ENCODE measurements at regions not wholly inside any gene's neighbourhood (a gene's known extent, or its start where the extent isn't known, plus 50 kb on each side); places are given as distances from the start of the nearest gene placed in this dataset.
"Not testable (repeated sequence)": the region's sequence is repeated elsewhere in the genome, so short reads cannot be mapped to it uniquely, and the experiment has no call there.

DNA sequence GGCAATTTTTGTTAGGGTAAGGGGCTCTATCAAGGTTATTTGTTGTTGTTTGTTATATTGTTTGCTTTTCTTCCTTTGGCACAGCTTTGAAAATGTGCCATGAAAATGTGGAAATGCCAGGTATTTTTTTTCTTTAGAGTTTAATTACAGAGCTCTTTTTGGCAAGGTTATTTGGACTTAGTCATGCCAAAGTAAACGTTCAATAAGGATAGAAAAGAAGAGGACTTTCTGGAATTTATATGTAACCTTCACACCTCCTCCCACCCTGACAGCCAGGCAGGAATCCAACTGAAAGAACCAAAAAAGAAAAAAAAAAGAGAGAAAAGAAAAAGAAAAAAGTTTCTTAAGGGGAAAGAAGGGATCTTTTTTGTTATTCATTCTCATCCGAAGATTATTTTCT is 217.8 kb downstream of the KITLG start:
- no peak overlapping the region for H3K27ac ChIP-seq (ENCODE audit: low read depth in 2 of 2, low read length in 2 of 2)
- no peak overlapping the region for H3K9ac ChIP-seq (ENCODE audit: low read depth in 1 of 2, low read length in 2 of 2)
- no peaks in the 10 kb centered on the region for H3K4me1 ChIP-seq (ENCODE audit: control insufficient read depth in 2 of 2, insufficient read depth in 2 of 2, low read length in 2 of 2)
- H3K4me3 ChIP-seq (ENCODE audit: low read length in 2 of 2): no peak overlapping the region
- H3K9me3 ChIP-seq (ENCODE audit: control insufficient read depth in 2 of 2, low read length in 2 of 2): no peaks in the 10 kb centered on the region
- H3K27me3 ChIP-seq (ENCODE audit: control insufficient read depth in 2 of 2, insufficient read depth in 2 of 2, low read length in 2 of 2): no peaks in the 10 kb centered on the region
- H3K36me3 ChIP-seq (ENCODE audit: control insufficient read depth in 2 of 2, insufficient read depth in 2 of 2, low read length in 2 of 2): no peaks in the 10 kb centered on the region

DNA sequence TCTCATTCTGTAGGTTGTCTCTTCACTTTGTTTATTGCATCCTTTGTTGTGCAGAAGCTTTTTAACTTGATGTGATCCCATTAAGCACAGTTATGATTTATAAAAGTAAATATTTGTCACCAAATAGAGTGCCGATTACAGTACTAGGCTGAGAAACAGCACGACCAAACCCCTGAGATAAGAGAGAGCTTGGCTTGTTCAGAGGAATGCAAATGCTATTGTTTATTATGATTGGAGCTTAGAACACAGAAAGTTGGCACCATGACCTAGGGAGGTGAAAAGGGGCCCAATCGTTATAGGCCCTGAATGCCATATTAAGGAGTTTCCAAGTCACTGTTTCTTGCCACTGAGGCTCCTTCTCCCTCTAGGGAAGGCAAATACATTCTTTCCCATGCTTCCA is 214.9 kb downstream of the KITLG start:
- Histone ChIP-seq H3K9me3 (ENCODE audit: control insufficient read depth in 2 of 2, low read length in 2 of 2) (no peaks in the 10 kb centered on the region), H3K4me3 (ENCODE audit: low read length in 2 of 2) (no peak overlapping the region), H3K9ac (ENCODE audit: low read depth in 1 of 2, low read length in 2 of 2) (no peak overlapping the region), H3K27ac (ENCODE audit: low read depth in 2 of 2, low read length in 2 of 2) (no peak overlapping the region), H3K27me3 (ENCODE audit: control insufficient read depth in 2 of 2, insufficient read depth in 2 of 2, low read length in 2 of 2) (no peaks in the 10 kb centered on the region), H3K4me1 (ENCODE audit: control insufficient read depth in 2 of 2, insufficient read depth in 2 of 2, low read length in 2 of 2) (no peaks in the 10 kb centered on the region), H3K36me3 (ENCODE audit: control insufficient read depth in 2 of 2, insufficient read depth in 2 of 2, low read length in 2 of 2) (no peaks in the 10 kb centered on the region)

DNA sequence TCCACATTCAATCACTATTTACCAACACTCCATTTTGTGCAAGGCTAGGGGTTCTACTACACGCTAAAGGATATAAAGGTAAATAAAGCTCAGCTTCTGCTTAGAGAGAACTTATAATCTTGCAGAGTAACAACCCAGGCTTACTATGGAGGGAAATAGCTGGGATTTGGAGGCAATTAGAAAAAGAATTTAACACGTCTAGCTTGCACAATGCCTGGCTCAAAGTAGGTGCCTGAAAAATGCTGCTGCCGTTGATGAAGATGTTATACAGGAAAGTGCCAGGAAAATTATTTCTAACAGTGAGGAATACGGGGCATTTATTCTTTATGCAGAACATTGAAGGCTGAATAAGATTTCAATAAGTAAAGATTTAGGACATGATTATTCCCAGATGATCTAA is 214.2 kb downstream of the KITLG start:
- Histone ChIP-seq H3K36me3 (ENCODE audit: control insufficient read depth in 2 of 2, insufficient read depth in 2 of 2, low read length in 2 of 2) (no peaks in the 10 kb centered on the region), H3K27ac (ENCODE audit: low read depth in 2 of 2, low read length in 2 of 2) (no peak overlapping the region), H3K9me3 (ENCODE audit: control insufficient read depth in 2 of 2, low read length in 2 of 2) (no peaks in the 10 kb centered on the region), H3K27me3 (ENCODE audit: control insufficient read depth in 2 of 2, insufficient read depth in 2 of 2, low read length in 2 of 2) (no peaks in the 10 kb centered on the region), H3K4me1 (ENCODE audit: control insufficient read depth in 2 of 2, insufficient read depth in 2 of 2, low read length in 2 of 2) (no peaks in the 10 kb centered on the region), H3K4me3 (ENCODE audit: low read length in 2 of 2) (no peak overlapping the region), H3K9ac (ENCODE audit: low read depth in 1 of 2, low read length in 2 of 2) (no peak overlapping the region)

GRCh38 chr12:88367231-88367630 is 213.0 kb downstream of the KITLG start:
- Histone ChIP-seq H3K4me1 (ENCODE audit: control insufficient read depth in 2 of 2, insufficient read depth in 2 of 2, low read length in 2 of 2) (no peaks in the 10 kb centered on the region), H3K27me3 (ENCODE audit: control insufficient read depth in 2 of 2, insufficient read depth in 2 of 2, low read length in 2 of 2) (no peaks in the 10 kb centered on the region), H3K36me3 (ENCODE audit: control insufficient read depth in 2 of 2, insufficient read depth in 2 of 2, low read length in 2 of 2) (no peaks in the 10 kb centered on the region), H3K4me3 (ENCODE audit: low read length in 2 of 2) (no peak overlapping the region), H3K9me3 (ENCODE audit: control insufficient read depth in 2 of 2, low read length in 2 of 2) (no peaks in the 10 kb centered on the region), H3K9ac (ENCODE audit: low read depth in 1 of 2, low read length in 2 of 2) (no peak overlapping the region), H3K27ac (ENCODE audit: low read depth in 2 of 2, low read length in 2 of 2) (no peak overlapping the region)

DNA sequence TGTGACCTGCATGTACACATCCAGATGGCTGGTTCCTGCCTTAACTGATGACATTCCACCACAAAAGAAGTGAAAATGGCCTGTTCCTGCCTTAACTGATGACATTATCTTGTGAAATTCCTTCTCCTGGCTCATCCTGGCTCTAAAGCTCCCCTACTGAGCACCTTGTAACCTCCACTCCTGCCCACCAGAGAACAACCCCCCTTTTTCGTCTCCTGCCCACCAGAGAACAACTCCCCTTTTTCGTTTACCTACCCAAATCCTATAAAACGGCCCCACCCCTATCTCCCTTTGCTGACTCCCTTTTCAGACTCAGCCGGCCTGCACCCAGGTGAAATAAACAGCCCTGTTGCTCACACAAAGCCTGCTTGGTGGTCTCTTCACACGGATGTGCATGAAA is 212.2 kb downstream of the KITLG start:
- H3K27ac ChIP-seq (ENCODE audit: low read depth in 2 of 2, low read length in 2 of 2); H3K4me1 ChIP-seq (ENCODE audit: control insufficient read depth in 2 of 2, insufficient read depth in 2 of 2, low read length in 2 of 2); H3K36me3 ChIP-seq (ENCODE audit: control insufficient read depth in 2 of 2, insufficient read depth in 2 of 2, low read length in 2 of 2); H3K9me3 ChIP-seq (ENCODE audit: control insufficient read depth in 2 of 2, low read length in 2 of 2); H3K27me3 ChIP-seq (ENCODE audit: control insufficient read depth in 2 of 2, insufficient read depth in 2 of 2, low read length in 2 of 2); H3K9ac ChIP-seq (ENCODE audit: low read depth in 1 of 2, low read length in 2 of 2); H3K4me3 ChIP-seq (ENCODE audit: low read length in 2 of 2): not testable (repeated sequence)

DNA sequence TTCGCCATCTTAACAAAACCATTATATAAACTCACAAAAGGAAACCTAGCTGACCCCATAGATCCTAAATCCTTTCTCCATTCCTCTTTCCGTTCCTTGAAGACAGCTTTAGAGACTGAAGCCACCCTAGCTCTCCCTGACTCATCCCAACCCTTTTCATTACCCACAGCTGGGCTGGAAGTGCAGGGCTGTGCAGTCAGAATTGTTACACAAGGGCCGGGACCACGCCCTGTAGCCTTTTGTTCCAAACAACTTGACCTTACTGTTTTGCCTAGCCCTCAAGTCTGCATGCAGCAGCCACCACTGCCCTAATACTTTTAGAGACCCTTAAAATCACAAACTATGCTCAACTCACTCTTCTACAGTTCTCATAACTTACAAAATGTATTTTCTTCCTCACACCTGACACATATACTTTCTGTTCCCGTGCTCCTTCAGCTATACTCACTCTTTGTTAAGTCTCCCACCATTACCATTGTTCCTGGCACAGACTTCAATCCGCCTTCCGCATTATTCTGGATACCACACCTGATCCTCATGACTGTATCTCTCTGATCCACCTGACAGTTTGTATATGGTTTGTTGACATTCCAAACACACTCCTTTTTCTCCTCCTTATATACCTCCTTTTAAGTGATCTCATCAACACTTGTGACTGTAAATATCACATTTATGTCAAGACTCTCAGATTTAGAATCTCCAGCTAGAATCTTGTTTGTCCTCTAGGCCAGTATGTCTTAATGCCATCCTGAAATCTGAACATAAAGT is 208.7 kb downstream of the KITLG start:
- Histone ChIP-seq H3K4me1 (ENCODE audit: control insufficient read depth in 2 of 2, insufficient read depth in 2 of 2, low read length in 2 of 2) (no peaks in the 10 kb centered on the region), H3K4me3 (ENCODE audit: low read length in 2 of 2) (no peak overlapping the region), H3K27ac (ENCODE audit: low read depth in 2 of 2, low read length in 2 of 2) (no peak overlapping the region), H3K9me3 (ENCODE audit: control insufficient read depth in 2 of 2, low read length in 2 of 2) (no peaks in the 10 kb centered on the region), H3K27me3 (ENCODE audit: control insufficient read depth in 2 of 2, insufficient read depth in 2 of 2, low read length in 2 of 2) (no peaks in the 10 kb centered on the region), H3K9ac (ENCODE audit: low read depth in 1 of 2, low read length in 2 of 2) (no peak overlapping the region), H3K36me3 (ENCODE audit: control insufficient read depth in 2 of 2, insufficient read depth in 2 of 2, low read length in 2 of 2) (no peaks in the 10 kb centered on the region)

DNA sequence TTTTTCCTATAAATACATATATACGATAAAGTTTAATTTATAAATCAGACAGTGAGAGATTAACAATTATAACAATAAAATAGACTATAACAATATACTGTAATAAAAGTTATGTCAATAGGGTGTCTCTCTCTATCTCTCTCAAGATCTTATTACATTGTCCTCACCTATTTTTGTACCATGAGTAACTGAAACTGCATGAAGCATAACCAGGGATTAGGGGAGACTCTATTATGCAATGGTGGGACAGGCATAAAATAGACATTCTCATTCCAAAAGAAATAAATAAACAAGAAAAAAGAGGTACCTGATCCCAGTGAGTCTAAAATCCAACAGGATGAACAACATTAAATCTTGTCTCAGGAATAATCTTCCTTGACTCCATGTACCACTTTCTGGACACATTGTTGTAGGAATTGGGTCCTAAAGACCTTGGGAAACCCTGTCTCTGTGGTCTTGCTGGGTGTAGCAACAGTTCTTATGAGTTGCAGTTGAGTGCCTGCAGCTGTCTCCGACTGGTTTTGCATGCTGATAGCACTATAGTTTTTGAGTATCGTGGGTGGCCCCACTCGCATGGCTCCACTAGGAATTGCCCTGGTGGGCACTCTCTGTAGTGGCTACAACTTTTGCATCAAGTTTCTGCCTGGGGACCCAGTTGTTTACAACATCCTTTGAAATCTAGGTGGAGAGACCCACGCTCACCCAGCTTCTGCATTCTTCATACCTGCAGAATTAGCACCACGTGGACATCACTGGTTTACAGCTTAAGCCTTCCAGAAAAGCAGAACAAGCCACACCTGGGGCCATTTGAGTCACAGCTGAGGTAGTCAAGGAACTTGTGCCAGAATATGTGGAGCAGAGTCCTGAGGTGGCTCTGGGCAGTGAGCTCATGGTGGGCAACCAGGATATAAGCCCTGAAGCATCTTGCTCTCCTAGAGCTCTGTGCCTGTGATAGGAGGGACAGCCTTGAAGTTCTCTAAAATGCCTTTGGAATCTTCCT is 204.7 kb downstream of the KITLG start:
- no peak overlapping the region for H3K9ac ChIP-seq (ENCODE audit: low read depth in 1 of 2, low read length in 2 of 2)
- no peaks in the 10 kb centered on the region for H3K4me1 ChIP-seq (ENCODE audit: control insufficient read depth in 2 of 2, insufficient read depth in 2 of 2, low read length in 2 of 2)
- no peaks in the 10 kb centered on the region for H3K27me3 ChIP-seq (ENCODE audit: control insufficient read depth in 2 of 2, insufficient read depth in 2 of 2, low read length in 2 of 2)
- H3K27ac ChIP-seq (ENCODE audit: low read depth in 2 of 2, low read length in 2 of 2): no peak overlapping the region
- no peaks in the 10 kb centered on the region for H3K36me3 ChIP-seq (ENCODE audit: control insufficient read depth in 2 of 2, insufficient read depth in 2 of 2, low read length in 2 of 2)
- H3K4me3 ChIP-seq (ENCODE audit: low read length in 2 of 2): no peak overlapping the region
- H3K9me3 ChIP-seq (ENCODE audit: control insufficient read depth in 2 of 2, low read length in 2 of 2): no peaks in the 10 kb centered on the region

GRCh38 chr12:88377973-88378372 is 202.3 kb downstream of the KITLG start:
- Histone ChIP-seq H3K36me3 (ENCODE audit: control insufficient read depth in 2 of 2, insufficient read depth in 2 of 2, low read length in 2 of 2) (no peaks in the 10 kb centered on the region), H3K9me3 (ENCODE audit: control insufficient read depth in 2 of 2, low read length in 2 of 2) (no peaks in the 10 kb centered on the region), H3K9ac (ENCODE audit: low read depth in 1 of 2, low read length in 2 of 2) (no peak overlapping the region), H3K27ac (ENCODE audit: low read depth in 2 of 2, low read length in 2 of 2) (no peak overlapping the region), H3K4me1 (ENCODE audit: control insufficient read depth in 2 of 2, insufficient read depth in 2 of 2, low read length in 2 of 2) (no peaks in the 10 kb centered on the region), H3K27me3 (ENCODE audit: control insufficient read depth in 2 of 2, insufficient read depth in 2 of 2, low read length in 2 of 2) (no peaks in the 10 kb centered on the region), H3K4me3 (ENCODE audit: low read length in 2 of 2) (no peak overlapping the region)

DNA sequence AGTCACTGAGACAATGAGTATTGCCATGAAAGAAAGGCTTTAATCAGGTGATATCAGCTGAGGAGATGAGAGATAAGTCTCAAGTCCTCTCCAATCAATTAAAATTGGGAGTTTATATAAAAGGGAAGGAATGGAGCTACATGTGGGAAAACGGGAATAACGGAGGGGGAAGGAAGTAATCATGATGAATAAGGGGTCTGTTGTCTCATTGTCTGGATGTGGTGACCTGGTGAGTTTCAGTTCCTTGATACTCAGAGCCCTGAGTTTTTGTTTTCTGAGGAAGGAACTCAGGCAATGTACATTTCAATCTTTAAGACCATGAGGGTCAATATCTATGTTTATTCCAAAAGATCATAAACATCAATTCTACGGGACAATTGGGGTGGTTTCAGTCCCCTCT is 198.8 kb downstream of the KITLG start:
- no peak overlapping the region for H3K27ac ChIP-seq (ENCODE audit: low read depth in 2 of 2, low read length in 2 of 2)

GRCh38 chr12:88383405-88383804 is 196.9 kb downstream of the KITLG start:
- H3K4me3 ChIP-seq (ENCODE audit: low read length in 2 of 2): no peak overlapping the region
- H3K9ac ChIP-seq (ENCODE audit: low read depth in 1 of 2, low read length in 2 of 2): no peak overlapping the region
- no peaks in the 10 kb centered on the region for H3K9me3 ChIP-seq (ENCODE audit: control insufficient read depth in 2 of 2, low read length in 2 of 2)
- H3K4me1 ChIP-seq (ENCODE audit: control insufficient read depth in 2 of 2, insufficient read depth in 2 of 2, low read length in 2 of 2): no peaks in the 10 kb centered on the region
- no peak overlapping the region for H3K27ac ChIP-seq (ENCODE audit: low read depth in 2 of 2, low read length in 2 of 2)
- H3K36me3 ChIP-seq (ENCODE audit: control insufficient read depth in 2 of 2, insufficient read depth in 2 of 2, low read length in 2 of 2): no peaks in the 10 kb centered on the region
- H3K27me3 ChIP-seq (ENCODE audit: control insufficient read depth in 2 of 2, insufficient read depth in 2 of 2, low read length in 2 of 2): no peaks in the 10 kb centered on the region

More for the DNA sequence above, 198.8 kb downstream of the KITLG start:
- H3K9ac ChIP-seq (ENCODE audit: low read depth in 1 of 2, low read length in 2 of 2): no peak overlapping the region
- no peaks in the 10 kb centered on the region for H3K4me1 ChIP-seq (ENCODE audit: control insufficient read depth in 2 of 2, insufficient read depth in 2 of 2, low read length in 2 of 2)
- H3K36me3 ChIP-seq (ENCODE audit: control insufficient read depth in 2 of 2, insufficient read depth in 2 of 2, low read length in 2 of 2): no peaks in the 10 kb centered on the region
- H3K4me3 ChIP-seq (ENCODE audit: low read length in 2 of 2): no peak overlapping the region
- H3K27me3 ChIP-seq (ENCODE audit: control insufficient read depth in 2 of 2, insufficient read depth in 2 of 2, low read length in 2 of 2): no peaks in the 10 kb centered on the region
- no peaks in the 10 kb centered on the region for H3K9me3 ChIP-seq (ENCODE audit: control insufficient read depth in 2 of 2, low read length in 2 of 2)

All from mucosa of rectum (tissue), 2 donors.